HG03135 (cell line): ENCODE measurements at regions not wholly inside any gene's neighbourhood (a gene's known extent, or its start where the extent isn't known, plus 50 kb on each side); places are given as distances from the start of the nearest gene placed in this dataset.

Experiments
- ATAC-seq: cut with Tn5 transposase; IDR thresholded peaks from one replicate; pipeline ENCODE4 v1.9.1; 2021; ENCODE audit warnings: mild to moderate bottlenecking, moderate library complexity; ENCODE audit not compliant: unreplicated experiment

- ATAC-seq, result no peak
Measured at GRCh38 chr18:56545464-56545863, 92.9 kb downstream of the TXNL1 start.

DNA sequence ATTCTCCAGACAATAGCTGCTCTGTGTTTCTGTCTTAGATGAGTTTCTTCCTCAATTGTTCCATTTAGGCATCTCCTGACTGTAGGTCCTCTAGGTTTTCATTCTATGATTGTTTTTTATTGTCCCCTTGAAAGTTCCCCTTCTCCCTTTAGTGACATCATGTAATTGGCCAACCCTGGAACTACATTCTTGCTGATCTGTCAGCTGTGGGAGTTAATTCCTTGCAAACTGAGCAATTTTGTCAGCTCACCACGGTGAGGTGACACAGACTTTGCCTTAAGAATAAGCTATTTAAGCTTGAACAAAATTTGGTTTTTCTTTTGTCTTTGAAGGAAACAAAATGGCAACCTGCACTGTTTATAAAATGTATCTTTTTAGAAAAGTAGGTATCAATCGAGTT is 95.9 kb downstream of the TXNL1 start:
- ATAC-seq, result no peak

DNA sequence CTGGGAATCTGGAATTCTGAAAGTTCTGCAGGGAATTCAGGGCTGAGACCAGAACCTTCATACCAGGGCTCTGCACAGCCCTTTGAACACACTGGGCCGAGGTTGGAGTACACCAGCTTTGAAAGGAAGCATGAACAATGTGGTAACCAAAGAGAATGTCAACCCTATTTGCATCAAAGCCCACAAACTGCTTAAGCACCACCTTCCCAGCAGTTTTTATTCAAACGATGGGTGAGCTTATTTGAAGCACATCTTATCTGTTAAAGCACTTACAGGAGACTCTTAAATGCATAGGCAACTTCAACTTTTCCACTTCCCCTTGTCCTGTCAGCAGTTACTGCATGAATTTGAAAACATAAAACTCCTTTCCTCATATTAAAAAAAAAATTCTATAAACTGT is 96.6 kb downstream of the TXNL1 start:
- ATAC-seq, result no peak

- ATAC-seq, result no peak
Measured at GRCh38 chr18:56541340-56541739, 97.1 kb downstream of the TXNL1 start.

DNA sequence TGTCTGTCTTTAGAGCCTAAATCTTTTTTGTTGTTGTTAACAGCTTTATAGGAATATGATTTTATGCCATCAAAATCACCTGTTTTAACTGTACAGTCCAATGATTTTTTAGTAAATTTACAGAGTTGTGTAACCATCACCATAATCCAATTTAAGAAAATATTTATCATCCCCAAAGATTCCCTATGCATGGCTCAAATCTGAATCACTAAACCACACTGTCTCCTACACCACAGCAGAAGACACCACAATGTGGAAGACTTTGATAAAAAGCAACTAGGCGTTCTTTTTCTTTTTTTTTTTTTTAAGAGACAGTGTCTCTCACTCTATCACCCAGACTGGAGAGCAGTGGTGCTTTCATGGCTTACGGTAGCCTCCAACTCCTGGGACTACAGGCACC is 99.6 kb downstream of the TXNL1 start:
- no peak for ATAC-seq

DNA sequence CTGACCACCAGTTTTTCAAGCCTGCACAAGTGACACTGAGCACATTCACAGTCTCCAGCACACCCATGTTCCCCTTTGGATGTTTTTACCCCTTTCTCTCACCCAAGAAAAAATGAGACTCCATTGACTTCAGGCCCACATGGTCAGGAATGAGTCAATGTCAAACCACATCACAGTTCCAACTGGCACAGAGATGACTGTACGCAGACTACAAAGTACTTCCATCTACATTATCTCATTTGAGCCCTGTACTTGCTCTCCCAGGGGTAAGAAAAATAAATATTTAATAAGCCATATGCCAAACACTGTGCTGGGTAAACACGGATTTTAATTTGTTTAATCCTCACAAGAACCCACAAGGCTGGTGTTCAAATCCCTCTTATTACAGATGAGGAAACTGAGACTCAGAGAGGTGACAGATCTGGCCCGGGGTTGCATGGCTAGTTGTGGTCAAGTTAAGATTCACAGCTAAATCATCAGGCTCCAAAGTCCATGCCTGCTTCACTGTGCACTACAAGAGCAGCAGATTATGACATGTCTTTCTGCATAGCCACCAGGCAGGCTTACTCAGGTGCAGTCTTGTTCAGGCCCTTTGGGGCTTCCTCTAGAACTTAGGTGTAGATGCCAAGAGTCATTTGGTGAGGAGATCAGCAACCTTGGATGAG is 106.1 kb downstream of the TXNL1 start:
- ATAC-seq, result peak; percentile 69

- ATAC-seq, result no peak
Measured at GRCh38 chr18:56522816-56523215, 115.6 kb downstream of the TXNL1 start.

- no peak for ATAC-seq
Measured at GRCh38 chr18:56521263-56521662, 117.1 kb downstream of the TXNL1 start.

DNA sequence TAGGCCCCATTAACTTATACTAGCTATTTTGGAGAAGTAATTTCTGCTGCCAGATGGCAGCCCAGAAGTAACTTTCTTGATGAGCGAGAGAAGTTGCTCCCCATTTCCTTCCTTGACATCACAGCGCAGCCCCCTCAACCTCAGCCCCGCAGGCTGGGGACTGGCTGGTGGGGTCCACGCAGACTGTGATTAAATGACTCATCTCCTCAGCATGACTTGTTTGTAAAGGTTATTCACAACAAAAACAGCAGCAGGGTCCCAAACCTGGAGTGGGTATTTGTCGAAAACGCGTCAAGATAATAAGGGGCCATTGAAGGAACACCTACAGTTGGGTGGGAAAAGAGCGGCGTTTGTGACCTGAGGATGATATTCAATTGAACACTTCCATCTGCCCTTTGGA is 120.6 kb downstream of the TXNL1 start:
- no peak for ATAC-seq

DNA sequence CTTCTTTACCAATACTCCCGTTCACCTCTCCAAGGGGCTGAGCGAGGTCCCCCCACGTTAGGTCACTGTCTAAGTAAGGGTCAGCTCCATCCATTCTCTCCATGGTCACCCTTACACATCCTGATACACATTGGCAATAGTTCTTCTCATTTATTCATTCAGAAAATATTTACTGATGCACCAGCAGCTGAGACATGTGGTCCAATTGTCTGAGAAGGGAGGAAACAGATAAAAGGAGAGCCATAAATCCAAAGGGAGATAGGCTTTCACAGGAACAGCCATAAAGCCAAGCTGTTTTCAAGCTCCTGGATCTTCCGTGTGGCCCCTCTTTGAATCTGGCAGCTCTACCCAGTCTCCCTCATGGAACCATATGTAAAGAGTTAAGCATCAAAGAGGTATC is 121.2 kb downstream of the TXNL1 start:
- no peak for ATAC-seq

GRCh38 chr18:56516789-56517188 is 121.6 kb downstream of the TXNL1 start:
- ATAC-seq, result no peak

DNA sequence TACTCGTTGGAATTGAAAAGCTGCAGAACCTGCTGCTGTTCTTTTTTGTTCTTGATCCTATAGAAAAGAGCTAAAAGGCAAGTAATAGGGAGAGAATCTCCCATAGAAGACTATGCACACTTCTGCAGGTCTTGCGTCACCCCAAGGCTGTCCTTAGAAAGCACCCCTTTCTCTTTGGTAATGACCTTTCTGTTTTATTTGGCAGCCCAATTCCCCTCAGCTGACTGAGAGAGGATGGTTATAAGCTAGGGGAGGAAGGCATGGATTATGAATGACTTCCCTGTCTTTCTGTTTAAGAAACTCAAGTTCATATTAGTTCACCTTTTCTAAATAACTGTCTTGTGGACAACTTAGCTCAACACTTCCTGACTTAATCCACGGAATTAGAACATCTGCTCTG is 122.9 kb downstream of the TXNL1 start:
- ATAC-seq, result no peak

DNA sequence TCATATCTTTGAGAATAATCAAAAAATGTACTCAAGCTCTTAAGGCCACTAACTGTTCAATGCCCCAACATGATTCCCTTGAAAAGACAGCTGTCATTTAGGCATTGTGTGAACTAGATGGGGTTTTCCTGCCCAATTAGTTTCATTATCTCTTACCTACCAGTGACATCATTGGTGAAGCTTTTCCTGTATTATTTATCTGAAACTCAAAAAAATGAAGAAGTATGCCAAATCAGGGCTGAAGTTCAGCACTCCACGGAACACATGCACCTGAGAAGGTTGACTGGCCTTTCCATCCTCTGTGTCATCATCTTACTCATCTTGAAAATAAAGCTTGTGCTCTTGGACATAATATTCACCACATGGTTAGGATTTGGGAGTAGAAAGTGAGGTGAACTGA is 126.4 kb downstream of the TXNL1 start:
- no peak for ATAC-seq

GRCh38 chr18:56510108-56510507 is 128.3 kb downstream of the TXNL1 start:
- no peak for ATAC-seq

DNA sequence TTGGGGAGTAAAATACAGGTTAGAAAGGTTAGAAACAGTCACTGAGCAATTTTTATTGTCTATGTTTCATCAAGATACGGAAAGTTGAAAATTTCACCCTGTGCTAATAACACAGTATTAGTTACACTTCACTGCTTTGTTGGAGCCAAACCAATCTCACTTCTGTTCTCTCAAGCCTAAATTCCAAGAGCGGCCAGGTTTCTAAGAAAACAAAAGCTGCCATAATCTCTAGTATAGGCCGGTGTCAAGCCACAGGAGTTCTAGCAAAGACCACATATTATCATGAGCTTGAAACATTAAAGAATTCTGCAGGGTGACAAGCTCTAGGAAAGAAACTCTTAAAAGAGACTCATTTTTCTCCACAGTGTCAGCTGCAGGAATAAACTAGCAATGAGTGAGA is 128.7 kb downstream of the TXNL1 start:
- ATAC-seq, result no peak

- ATAC-seq, result no peak
Measured at GRCh38 chr18:56508370-56509036, 129.9 kb downstream of the TXNL1 start.

DNA sequence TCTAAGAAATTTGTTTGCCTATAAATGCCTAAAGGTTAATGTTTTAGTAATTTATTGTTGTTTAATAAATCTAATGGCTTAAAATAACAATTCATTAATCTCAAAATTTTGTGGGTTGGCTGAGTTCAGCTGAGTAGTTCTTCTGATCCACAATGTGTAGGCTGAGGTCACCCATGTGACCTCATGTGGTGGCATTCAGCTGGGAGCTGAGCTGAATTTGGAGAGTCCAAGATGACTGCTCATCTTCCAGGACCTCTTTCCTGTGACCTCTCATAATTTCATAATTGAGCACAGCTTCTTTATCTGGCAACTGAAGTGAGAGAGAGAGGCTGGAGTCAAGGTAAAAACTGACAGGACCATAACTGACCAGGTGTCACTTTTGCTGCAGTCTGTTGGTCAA is 132.4 kb downstream of the TXNL1 start:
- ATAC-seq, result no peak

DNA sequence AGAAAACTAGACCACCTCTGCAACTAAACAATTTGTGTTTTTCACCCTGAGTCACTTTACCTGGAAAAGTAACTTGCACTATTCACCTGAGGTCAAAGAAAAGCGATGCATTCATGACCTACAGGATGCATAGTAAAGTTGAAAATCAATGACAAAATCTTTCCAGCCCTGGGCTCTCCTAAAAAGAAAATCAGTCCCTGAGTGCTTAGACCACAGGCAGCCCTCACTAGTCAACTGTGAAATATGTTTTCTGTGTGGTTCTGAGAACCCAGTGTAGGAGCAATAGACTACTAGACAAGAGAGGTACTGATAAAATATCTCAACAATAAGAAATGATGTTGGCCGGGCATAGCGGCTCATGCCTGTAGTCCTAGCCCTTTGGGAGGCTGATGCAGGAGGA is 133.1 kb downstream of the TXNL1 start:
- no peak for ATAC-seq

GRCh38 chr18:56501896-56502295 is 136.5 kb downstream of the TXNL1 start:
- no peak for ATAC-seq

DNA sequence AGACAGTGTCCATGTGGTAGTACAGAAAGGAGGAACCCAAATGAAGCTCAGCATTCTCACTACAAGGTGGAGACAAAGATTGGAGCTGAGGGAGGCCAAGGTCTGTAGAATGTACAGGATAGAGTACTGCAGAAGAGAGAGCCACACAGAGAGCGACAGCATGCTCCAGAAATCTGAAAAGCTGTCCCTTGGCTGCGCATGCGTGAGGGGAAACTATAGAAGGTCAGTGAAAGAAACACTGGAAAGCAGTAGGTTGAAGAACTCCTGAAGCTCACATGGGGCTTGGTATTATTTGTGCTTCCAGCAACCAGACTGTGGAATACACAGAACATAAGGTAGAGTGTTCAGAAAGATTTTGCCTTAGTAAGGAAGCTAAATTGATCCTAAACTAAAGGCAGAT is 142.5 kb downstream of the TXNL1 start:
- ATAC-seq, result no peak

- ATAC-seq, result no peak
Measured at GRCh38 chr18:56493531-56493930, 144.9 kb downstream of the TXNL1 start.

- no peak for ATAC-seq
Measured at GRCh38 chr18:56492136-56492535, 146.3 kb downstream of the TXNL1 start.

GRCh38 chr18:56490942-56491341 is 147.4 kb downstream of the TXNL1 start:
- no peak for ATAC-seq
